ENCODE measurements at regions not wholly inside any gene's neighbourhood (a gene's known extent, or its start where the extent isn't known, plus 50 kb on each side); places are given as distances from the start of the nearest gene placed in this dataset.

DNA sequence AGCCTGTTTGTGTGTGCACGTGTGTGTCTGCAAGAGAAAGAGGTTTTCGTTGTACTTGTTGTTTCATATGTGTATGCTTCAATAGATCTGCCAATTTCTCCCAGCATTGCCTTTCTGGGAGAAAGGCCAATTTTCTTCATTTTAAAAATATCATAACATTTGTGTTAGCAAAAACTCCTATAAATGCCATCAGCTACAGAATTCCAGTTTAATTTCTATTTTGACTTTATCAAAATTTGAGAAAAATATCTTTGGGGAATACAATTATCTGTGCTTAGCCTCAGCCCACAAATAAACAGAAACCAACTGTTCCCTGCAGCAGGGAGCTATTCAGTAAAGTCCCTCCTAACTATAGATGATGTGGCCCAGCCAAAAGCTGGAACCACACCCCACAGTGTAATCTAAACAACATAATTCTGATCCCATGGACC, 68.3 kb upstream of the MGMT start:
- H3K4me1 ChIP-seq (replicated peaks in 1 of 2; ENCODE audit: control insufficient read depth in 2 of 2, insufficient read depth in 2 of 2, low read length in 2 of 2), result no peaks in the 10 kb centered on the region
- no peaks in the 10 kb centered on the region for H3K9me3 ChIP-seq (replicated peaks; ENCODE audit: control insufficient read depth, insufficient read depth, low read depth, low read length)
- H3K4me3 ChIP-seq, result no peak overlapping the region
- no peak overlapping the region for H2AFZ ChIP-seq (ENCODE audit: low read depth, low read length)
- ChIA-PET POLR2A (no interaction called here), CTCF (ENCODE audit: low intra/inter-chr PET ratio) (no interaction called here)
- H3K4me2 ChIP-seq (ENCODE audit: insufficient read depth, low read length), result no peak overlapping the region
- peaks cover 0 to 16% of the 10 kb centered on the region in 2 experiments; a peak in 3 of 5 replicates for H3K27me3 ChIP-seq (ENCODE audit: control insufficient read depth in 2 of 2, insufficient read depth in 2 of 2, low read length in 2 of 2)
- BruUV-seq (replicated peaks), result no TSS peak
- no peak overlapping the region for H3K27ac ChIP-seq (ENCODE audit: extremely low read depth, low read depth, low read length)
- H3K9me1 ChIP-seq (ENCODE audit: control insufficient read depth, insufficient read depth, low read length), result no peaks in the 10 kb centered on the region
- H3K36me3 ChIP-seq (ENCODE audit: control insufficient read depth, insufficient read depth, low read length), result no peaks in the 10 kb centered on the region
- ATAC-seq (no peak), FAIRE-seq (no peak), DNase-seq (ENCODE audit: extremely low read depth in 1 of 4, low spot score in 3 of 4) (no peak)
- no peaks in the 10 kb centered on the region for H3K79me2 ChIP-seq (ENCODE audit: control insufficient read depth, insufficient read depth, low read length)
- intact Hi-C loops (cut with micrococcal nuclease) (no loop called here), in situ Hi-C loops (cut with MboI) (no loop called here)
- TF ChIP-seq ZNF511 (CRISPR knock-in tag; IDR thresholded peaks at IDR 0.05) (no peak), MLX (CRISPR knock-in tag; conservative IDR thresholded peaks at IDR 0.05) (no peak), FOS (IDR thresholded peaks at IDR 0.05; ENCODE audit: extremely low read depth, insufficient read length) (no peak), TEAD1 (CRISPR knock-in tag; IDR thresholded peaks at IDR 0.05) (no peak), ZNF395 (CRISPR knock-in tag; IDR thresholded peaks at IDR 0.05) (no peak)
- TF ChIP-seq, protein P1, sequence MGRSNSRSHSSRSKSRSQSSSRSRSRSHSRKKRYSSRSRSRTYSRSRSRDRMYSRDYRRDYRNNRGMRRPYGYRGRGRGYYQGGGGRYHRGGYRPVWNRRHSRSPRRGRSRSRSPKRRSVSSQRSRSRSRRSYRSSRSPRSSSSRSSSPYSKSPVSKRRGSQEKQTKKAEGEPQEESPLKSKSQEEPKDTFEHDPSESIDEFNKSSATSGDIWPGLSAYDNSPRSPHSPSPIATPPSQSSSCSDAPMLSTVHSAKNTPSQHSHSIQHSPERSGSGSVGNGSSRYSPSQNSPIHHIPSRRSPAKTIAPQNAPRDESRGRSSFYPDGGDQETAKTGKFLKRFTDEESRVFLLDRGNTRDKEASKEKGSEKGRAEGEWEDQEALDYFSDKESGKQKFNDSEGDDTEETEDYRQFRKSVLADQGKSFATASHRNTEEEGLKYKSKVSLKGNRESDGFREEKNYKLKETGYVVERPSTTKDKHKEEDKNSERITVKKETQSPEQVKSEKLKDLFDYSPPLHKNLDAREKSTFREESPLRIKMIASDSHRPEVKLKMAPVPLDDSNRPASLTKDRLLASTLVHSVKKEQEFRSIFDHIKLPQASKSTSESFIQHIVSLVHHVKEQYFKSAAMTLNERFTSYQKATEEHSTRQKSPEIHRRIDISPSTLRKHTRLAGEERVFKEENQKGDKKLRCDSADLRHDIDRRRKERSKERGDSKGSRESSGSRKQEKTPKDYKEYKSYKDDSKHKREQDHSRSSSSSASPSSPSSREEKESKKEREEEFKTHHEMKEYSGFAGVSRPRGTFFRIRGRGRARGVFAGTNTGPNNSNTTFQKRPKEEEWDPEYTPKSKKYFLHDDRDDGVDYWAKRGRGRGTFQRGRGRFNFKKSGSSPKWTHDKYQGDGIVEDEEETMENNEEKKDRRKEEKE (IDR thresholded peaks at IDR 0.05; ENCODE audit: borderline replicate concordance in 1 of 2, control insufficient read depth in 1 of 2, low read depth in 2 of 2, low read length in 1 of 2), result no peak
- H3K9ac ChIP-seq (ENCODE audit: insufficient read depth in 1 of 2, low read depth in 2 of 2, low read length in 2 of 2), result no peak overlapping the region
- 0% methylated on average over 2 of the region's 2 CpGs for WGBS (ENCODE audit: insufficient coverage, low coverage, missing lambda C conversion rate)
- no peaks in the 10 kb centered on the region for H4K20me1 ChIP-seq (replicated peaks; ENCODE audit: control insufficient read depth, insufficient read depth, low read length)

Measured in K562 (cell line).